Upper lobe of right lung (tissue), 1 donor: ENCODE measurements at regions not wholly inside any gene's neighbourhood (a gene's known extent, or its start where the extent isn't known, plus 50 kb on each side); places are given as distances from the start of the nearest gene placed in this dataset.
A peak's percentile ranks its signal among the peaks of the same experiment; 100 is the strongest.

Source experiments
- ATAC-seq: fragments of 200-7000 bp; cut with Tn5 transposase; one replicate; pipeline ENCODE4 v1.9.1; 2020; ENCODE audit warnings: mild to moderate bottlenecking, moderate library complexity
- DNase-seq: peaks from one replicate; pipeline ENCODE4 v3.0.0-alpha.2; 2020
- H3K27ac ChIP-seq: fragments of 200-600 bp; one replicate; pipeline ENCODE4 v1.8.0; 2022
- H3K27me3 ChIP-seq: fragments of 200-600 bp; one replicate; pipeline ENCODE4 v1.8.0; 2022; ENCODE audit warnings: mild to moderate bottlenecking
- H3K36me3 ChIP-seq: fragments of 200-600 bp; one replicate; pipeline ENCODE4 v1.8.0; 2022
- H3K4me1 ChIP-seq: fragments of 200-600 bp; one replicate; pipeline ENCODE4 v1.8.0; 2022
- H3K4me3 ChIP-seq: fragments of 200-600 bp; one replicate; pipeline ENCODE4 v1.8.0; 2022; ENCODE audit warnings: mild to moderate bottlenecking
- H3K9me3 ChIP-seq: fragments of 200-600 bp; one replicate; pipeline ENCODE4 v1.8.0; 2022
- CTCF ChIP-seq: fragments of 200-600 bp; IDR thresholded peaks from one replicate; pipeline ENCODE4 v1.8.0; 2022; ENCODE audit warnings: antibody characterized with exemption
- intact Hi-C: fragments of 100-400 bp; cut with DNase I; formaldehyde crosslinking; loops from one replicate; pipeline ENCODE4 v1.11.0; 2022
- donor health status: DM: no; HTN: yes; CAD: no; lungs with severe emphysema.

- no peak for ATAC-seq
- H3K27me3 ChIP-seq = no peaks in the 10 kb centered on the region
- no peaks in the 10 kb centered on the region for H3K4me1 ChIP-seq
- no peaks in the 10 kb centered on the region for H3K9me3 ChIP-seq
- intact Hi-C loops = no loop called here
- no peaks in the 10 kb centered on the region for H3K36me3 ChIP-seq
- no peak for DNase-seq
- no peak overlapping the region for H3K27ac ChIP-seq
- H3K4me3 ChIP-seq = no peak overlapping the region
- no peak for TF ChIP-seq CTCF
Observed at GRCh38 chr1:112271270-112271669, 124.7 kb upstream of the CTTNBP2NL start.

- TF ChIP-seq CTCF = no peak
- intact Hi-C loops = no loop called here
- ATAC-seq = no peak
Observed at GRCh38 chr1:112272101-112272772, 123.8 kb upstream of the CTTNBP2NL start.

GRCh38 chr1:112284796-112285195 is 111.2 kb upstream of the CTTNBP2NL start:
- intact Hi-C loops = no loop called here
- no peaks in the 10 kb centered on the region for H3K4me1 ChIP-seq
- no peak overlapping the region for H3K4me3 ChIP-seq
- no peak for ATAC-seq
- no peak overlapping the region for H3K27ac ChIP-seq
- no peaks in the 10 kb centered on the region for H3K27me3 ChIP-seq
- no peaks in the 10 kb centered on the region for H3K9me3 ChIP-seq
- no peaks in the 10 kb centered on the region for H3K36me3 ChIP-seq
- DNase-seq = no peak
- no peak for TF ChIP-seq CTCF

More at GRCh38 chr1:112272101-112272772, 123.8 kb upstream of the CTTNBP2NL start:
- H3K27me3 ChIP-seq = no peaks in the 10 kb centered on the region
- H3K36me3 ChIP-seq = no peaks in the 10 kb centered on the region
- H3K4me1 ChIP-seq = no peaks in the 10 kb centered on the region
- DNase-seq = no peak
- H3K27ac ChIP-seq = no peak overlapping the region
- no peak overlapping the region for H3K4me3 ChIP-seq
- no peaks in the 10 kb centered on the region for H3K9me3 ChIP-seq

GRCh38 chr1:112285316-112285715 is 110.7 kb upstream of the CTTNBP2NL start:
- no peaks in the 10 kb centered on the region for H3K36me3 ChIP-seq
- DNase-seq (no peak), ATAC-seq (no peak)
- H3K27me3 ChIP-seq = no peaks in the 10 kb centered on the region
- H3K27ac ChIP-seq = no peak overlapping the region
- no peaks in the 10 kb centered on the region for H3K4me1 ChIP-seq
- no peak overlapping the region for H3K4me3 ChIP-seq
- intact Hi-C loops = no loop called here
- H3K9me3 ChIP-seq = no peaks in the 10 kb centered on the region
- no peak for TF ChIP-seq CTCF

GRCh38 chr1:112285746-112286145 is 110.3 kb upstream of the CTTNBP2NL start:
- no peaks in the 10 kb centered on the region for H3K9me3 ChIP-seq
- no peaks in the 10 kb centered on the region for H3K4me1 ChIP-seq
- no peaks in the 10 kb centered on the region for H3K36me3 ChIP-seq
- no peak for TF ChIP-seq CTCF
- no peaks in the 10 kb centered on the region for H3K27me3 ChIP-seq
- no peak for DNase-seq
- H3K27ac ChIP-seq = no peak overlapping the region
- ATAC-seq = no peak
- no peak overlapping the region for H3K4me3 ChIP-seq
- intact Hi-C loops = no loop called here

GRCh38 chr1:112296908-112297307 is 99.1 kb upstream of the CTTNBP2NL start:
- no peaks in the 10 kb centered on the region for H3K36me3 ChIP-seq
- peak; percentile 79 for ATAC-seq
- H3K27ac ChIP-seq = no peak overlapping the region
- DNase-seq = no peak
- no peak for TF ChIP-seq CTCF
- intact Hi-C loops = no loop called here
- H3K4me1 ChIP-seq = peaks cover 5% of the 10 kb centered on the region
- H3K9me3 ChIP-seq = no peaks in the 10 kb centered on the region
- no peak overlapping the region for H3K4me3 ChIP-seq
- no peaks in the 10 kb centered on the region for H3K27me3 ChIP-seq
